ENCODE measurements at regions not wholly inside any gene's neighbourhood (a gene's known extent, or its start where the extent isn't known, plus 50 kb on each side); places are given as distances from the start of the nearest gene placed in this dataset.
"Not testable (repeated sequence)": the region's sequence is repeated elsewhere in the genome, so short reads cannot be mapped to it uniquely, and the experiment has no call there.

GRCh38 chr13:39931505-39931904 is 276.0 kb downstream of the COG6 start:
- DNase-seq (ENCODE audit: low read depth in 2 of 3, low spot score in 2 of 3), result no peak

- not testable (repeated sequence) for DNase-seq (ENCODE audit: low read depth in 2 of 3, low spot score in 2 of 3)
Observed at GRCh38 chr13:39932514-39932913, 277.1 kb downstream of the COG6 start.

GRCh38 chr13:39935155-39935554 is 279.7 kb downstream of the COG6 start:
- DNase-seq (ENCODE audit: low read depth in 2 of 3, low spot score in 2 of 3), result no peak

- DNase-seq (ENCODE audit: low read depth in 2 of 3, low spot score in 2 of 3), result no peak
Observed at GRCh38 chr13:39938596-39938995, 283.1 kb downstream of the COG6 start.

DNA sequence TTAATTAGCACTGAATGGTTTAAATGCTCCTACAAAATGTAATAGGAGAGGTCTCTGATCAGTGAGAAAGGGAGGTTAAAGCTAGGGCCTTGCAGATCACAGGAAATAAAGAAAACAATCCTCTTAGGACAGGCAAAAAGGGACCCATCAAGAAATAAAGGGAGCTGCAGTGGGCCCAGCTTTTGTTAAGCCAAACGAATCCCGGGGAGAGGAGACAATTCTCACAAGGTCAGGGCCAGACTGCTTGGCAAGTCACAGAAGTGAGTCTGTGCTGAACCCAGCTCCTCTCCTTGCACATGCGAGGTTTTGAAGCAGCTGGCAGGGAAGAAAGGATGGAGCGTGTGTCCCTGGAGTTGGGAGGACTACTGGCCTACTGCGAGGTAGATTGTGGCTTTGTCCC is 285.8 kb downstream of the COG6 start:
- DNase-seq (ENCODE audit: low read depth in 2 of 3, low spot score in 2 of 3), result no peak

GRCh38 chr13:39941911-39942551 is 286.6 kb downstream of the COG6 start:
- no peak for DNase-seq (ENCODE audit: low read depth in 2 of 3, low spot score in 2 of 3)

DNA sequence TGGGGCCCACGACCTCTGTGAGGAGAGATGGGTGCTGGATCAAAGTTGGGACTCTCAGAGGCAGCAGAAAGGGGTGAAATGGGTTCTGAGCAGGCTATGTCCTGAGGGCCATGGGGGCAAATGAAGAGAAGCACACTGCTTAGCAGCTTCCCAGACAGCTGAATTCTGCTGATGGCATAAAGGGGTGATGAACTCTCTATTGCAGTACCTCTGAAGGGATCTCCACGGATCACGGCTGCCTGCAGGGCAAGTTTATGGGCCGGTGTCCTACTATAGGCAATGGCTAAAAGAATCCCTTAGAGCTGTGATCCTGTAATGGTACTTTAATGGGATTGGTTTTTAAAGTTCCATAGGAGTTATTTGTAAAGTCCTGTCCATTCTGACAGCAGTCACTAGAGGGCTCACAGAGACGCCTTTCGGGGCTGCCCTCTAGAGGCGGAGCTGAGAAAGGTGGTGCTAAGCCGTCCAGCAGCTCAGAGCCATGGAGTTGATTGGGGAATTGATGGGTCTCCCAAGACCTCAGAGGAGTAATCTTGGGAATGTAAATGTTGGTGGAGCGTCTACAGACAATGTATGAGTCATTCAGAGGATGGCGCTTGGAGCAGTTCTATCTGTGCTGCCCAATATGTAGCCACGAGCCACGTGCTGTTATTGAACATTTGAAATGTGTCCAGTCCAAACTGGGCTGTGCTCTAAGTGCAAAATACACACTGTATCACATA is 287.3 kb downstream of the COG6 start:
- peak; percentile 42 to 79 (median 63) for DNase-seq (ENCODE audit: low read depth in 2 of 3, low spot score in 2 of 3)

DNA sequence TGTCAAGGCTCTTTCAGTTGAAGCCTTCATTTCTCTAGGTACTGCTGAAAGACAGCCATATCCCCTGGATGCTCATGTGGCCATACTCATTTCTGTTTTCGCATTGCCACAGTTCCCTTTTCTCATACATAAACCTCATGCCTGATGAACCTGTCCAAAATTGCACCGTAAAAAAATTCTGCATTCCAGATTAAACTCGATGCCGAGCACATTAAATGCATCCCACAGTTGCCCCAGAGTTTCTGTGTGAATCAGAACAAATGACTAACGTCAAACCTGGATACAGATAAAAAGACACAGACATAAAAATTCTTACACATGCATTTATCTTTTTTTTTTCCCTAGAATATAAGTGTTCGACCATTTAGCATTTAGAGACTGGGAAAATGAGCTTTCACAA is 288.2 kb downstream of the COG6 start:
- DNase-seq (ENCODE audit: low read depth in 2 of 3, low spot score in 2 of 3), result no peak

DNA sequence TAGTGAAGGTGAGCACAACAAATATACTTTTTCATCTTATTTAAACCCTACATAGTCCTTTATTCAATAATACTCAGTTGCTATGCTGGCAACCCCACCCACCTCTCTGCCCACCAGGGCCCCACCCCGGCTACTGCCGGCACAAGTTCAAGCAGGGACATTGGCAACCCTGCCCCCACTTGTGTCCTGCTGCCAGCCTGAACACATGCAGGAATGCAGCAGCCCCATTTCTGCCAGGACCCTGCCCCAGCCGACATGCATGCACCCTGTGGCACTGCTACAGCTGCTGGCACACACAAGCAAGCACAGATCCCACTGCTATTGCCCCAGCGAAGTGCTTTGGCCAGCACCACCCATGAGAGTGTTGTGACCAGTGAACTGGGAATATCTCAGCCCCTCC is 289.8 kb downstream of the COG6 start:
- DNase-seq (ENCODE audit: low read depth in 2 of 3, low spot score in 2 of 3), result no peak

- DNase-seq (ENCODE audit: low read depth in 2 of 3, low spot score in 2 of 3), result no peak
Observed at GRCh38 chr13:39946769-39947168, 291.3 kb downstream of the COG6 start.

DNA sequence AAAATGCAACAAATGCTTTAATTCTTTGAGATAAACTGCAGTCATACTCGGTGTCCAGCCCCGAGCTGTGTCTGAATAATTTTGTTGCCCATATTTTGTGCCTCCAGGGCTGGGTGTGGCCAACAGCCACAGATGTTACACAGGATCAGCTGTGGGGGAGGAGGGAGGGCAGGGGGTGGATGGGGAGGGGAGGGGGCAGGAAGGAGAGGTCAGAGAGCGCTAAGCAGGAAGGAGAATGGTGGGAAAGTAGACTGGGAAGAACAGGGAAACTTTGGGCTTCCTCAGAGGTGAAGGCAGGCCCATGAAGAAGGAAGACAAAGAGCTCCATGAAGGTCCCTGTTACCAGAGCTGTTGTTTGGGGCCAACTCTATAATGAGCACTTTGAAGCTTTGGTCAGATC is 295.8 kb downstream of the COG6 start:
- no peak for DNase-seq (ENCODE audit: low read depth in 2 of 3, low spot score in 2 of 3)

DNA sequence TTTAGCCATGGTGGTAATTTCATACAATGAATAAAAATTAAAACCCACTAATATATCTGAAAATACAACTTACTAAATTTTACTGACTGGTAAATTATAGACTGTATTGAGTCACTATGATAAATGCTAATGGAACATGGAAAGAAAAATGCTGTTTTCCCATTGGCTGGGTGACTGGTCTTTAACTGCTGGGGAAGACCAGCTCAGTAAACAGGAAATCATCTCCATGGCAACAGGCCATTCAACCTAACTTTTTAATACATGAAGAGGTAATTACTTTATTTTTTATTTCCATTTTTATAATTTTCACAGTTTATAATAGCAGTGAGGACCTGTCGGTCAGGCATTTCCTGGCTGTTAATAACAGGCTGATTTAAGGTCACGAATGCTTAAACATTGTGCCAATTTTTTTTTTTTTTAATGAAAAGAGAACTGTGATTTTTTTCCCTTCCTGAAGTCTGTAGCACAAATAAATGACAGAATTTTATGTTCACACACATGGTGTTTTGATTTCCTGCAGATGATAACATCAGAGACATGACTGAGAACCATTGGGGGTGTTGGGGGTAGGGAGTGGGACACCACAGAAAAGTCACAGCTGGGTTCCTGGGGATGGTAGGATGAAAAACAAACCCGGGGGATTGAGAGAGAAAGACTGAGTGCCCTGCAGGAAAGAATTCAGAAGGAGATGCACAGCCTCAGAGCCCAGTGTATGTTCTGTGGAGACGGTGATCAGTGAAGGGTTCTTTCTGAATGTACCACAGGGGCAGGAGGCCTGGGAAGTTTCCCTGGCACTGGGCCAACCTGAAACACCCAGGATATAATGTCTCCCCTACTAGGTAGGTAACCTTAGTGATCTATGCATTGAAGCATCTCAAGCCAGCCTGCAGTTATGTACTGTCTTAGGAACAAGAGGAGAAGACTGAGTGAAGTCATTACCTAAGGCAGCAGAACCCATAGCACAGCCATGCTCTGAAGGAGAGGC is 297.1 kb downstream of the COG6 start:
- DNase-seq (ENCODE audit: low read depth in 2 of 3, low spot score in 2 of 3), result peak in 2 of 3 donors; percentile 38 to 54

DNA sequence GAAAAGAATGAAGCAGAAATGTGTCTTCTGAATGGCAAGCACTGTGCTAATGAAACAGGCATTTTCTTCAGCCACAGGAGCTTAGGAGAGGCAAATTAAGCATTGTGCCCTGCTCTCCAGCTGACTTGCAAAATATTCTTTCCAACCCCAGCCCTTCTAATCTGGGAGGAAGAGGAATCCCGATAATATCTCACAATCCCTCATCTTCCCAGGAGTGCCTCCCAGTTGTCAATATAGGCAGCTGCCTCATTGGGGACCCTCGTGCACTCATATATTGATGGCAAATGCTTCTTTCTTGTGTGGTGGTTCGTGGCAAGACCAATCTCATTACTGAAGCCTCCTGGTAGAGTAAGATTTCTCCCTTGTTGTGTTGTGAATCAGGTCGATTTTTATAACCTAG is 299.0 kb downstream of the COG6 start:
- DNase-seq (ENCODE audit: low read depth in 2 of 3, low spot score in 2 of 3), result no peak

GRCh38 chr13:39955560-39955959 is 300.1 kb downstream of the COG6 start:
- DNase-seq (ENCODE audit: low read depth in 2 of 3, low spot score in 2 of 3), result no peak

DNA sequence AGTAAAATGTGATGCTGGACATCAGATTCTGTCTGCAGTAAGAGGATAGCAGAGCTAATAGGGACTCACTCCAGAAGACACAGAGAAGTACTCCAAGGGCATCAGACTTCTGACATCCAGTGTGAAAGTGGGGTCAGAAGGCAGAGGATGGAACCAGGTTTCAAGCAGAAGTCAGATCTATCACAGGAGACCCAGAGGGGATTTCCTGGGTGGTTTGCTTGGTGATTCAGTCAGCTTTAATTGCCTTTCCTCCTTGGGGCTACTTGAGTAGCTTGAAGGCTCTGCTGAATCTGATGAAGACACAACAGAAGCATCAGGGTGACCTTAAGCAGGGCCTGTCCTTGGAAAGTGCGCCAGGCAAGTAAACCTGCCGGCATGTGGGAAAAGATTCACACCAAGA is 300.6 kb downstream of the COG6 start:
- no peak for DNase-seq (ENCODE audit: low read depth in 2 of 3, low spot score in 2 of 3)

- DNase-seq (ENCODE audit: low read depth in 2 of 3, low spot score in 2 of 3), result peak in 2 of 3 donors; percentile 6 to 26
Observed at GRCh38 chr13:39957868-39958677, 302.6 kb downstream of the COG6 start.

DNA sequence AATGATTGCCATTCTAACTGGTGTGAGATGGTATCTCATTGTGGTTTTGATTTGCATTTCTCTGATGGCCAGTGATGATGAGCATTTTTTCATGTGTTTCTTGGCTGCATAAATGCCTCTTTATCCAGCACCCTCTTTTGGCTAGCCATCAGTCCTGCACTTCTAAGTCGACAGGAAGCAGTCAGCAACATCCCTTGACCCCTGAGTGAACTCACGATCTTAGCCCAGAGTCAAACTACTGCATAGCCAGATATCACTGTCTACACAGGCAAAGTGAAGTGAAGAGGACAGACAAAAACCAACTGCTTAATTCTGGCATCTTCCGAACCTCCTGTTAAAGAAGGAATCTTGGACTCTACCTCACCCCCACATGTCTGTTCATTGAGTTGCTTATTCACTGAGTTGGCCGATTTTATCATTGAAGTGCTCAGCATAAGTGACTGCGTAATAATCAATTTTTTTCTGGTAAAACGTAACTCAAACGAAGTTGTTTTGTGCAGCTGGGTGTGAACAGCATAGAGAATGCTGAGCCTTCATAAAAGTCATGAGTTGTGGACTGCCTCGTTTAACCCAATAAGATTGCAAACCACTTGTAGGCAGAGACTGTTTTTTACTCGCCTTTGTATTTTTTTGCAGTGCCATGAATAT is 304.2 kb downstream of the COG6 start:
- DNase-seq (ENCODE audit: low read depth in 2 of 3, low spot score in 2 of 3), result no peak

DNA sequence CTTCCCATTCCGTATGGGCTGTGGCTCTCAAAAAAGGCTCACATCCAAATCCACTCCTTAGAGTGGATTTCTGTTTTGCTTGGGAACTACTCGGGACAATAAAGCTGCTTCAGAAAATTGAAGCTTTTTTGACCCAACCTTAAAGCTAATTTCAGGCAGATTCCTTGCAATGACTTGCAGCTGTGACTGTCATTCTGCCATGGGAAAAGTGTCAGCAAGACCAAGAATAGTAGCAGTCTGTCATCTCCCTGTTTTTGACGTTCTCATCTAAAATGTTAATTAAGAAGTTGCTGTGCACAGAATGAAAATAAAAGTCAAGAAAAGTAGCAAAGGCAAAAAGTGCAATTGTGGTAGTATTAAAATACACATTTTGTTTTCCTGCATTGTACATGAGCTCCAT is 304.7 kb downstream of the COG6 start:
- no peak for DNase-seq (ENCODE audit: low read depth in 2 of 3, low spot score in 2 of 3)

- no peak for DNase-seq (ENCODE audit: low read depth in 2 of 3, low spot score in 2 of 3)
Observed at GRCh38 chr13:39961036-39961435, 305.6 kb downstream of the COG6 start.

DNA sequence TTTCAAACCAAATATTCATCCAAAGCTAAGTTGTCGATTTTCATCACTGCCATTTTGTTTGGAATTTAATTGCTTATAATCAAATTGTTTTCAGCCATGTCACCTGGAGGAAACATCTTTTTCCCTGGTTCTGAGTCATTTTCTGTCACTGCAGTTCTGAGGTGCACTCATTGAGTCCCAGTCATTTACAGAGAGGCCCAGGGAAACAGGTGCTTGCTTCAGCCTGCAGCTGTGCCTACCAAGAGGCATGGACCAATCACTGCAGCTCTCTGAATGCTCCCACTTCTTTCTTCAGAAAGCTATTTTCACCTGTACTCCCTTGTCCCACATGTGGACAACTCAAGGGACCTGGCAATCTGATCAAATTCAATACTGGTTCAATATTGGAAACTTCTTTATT is 308.1 kb downstream of the COG6 start:
- DNase-seq (ENCODE audit: low read depth in 2 of 3, low spot score in 2 of 3), result no peak
